HFF-Myc (cell line): ENCODE measurements at regions not wholly inside any gene's neighbourhood (a gene's known extent, or its start where the extent isn't known, plus 50 kb on each side); places are given as distances from the start of the nearest gene placed in this dataset.

ENCODE experiments used
- DNase-seq: peaks from one replicate; pipeline ENCODE4 v3.0.0-alpha.2; 2011; ENCODE audit warnings: low read depth; ENCODE audit errors: extremely low read depth
- H3K4me3 ChIP-seq: replicated peaks from 2 replicates; pipeline ENCODE4 v1.5.1; 2011; ENCODE audit warnings: low read depth, mild to moderate bottlenecking, control low read depth, low read length
- CTCF ChIP-seq: IDR thresholded peaks from 2 replicates; pipeline ENCODE4 v1.5.1; 2012; ENCODE audit warnings: mild to moderate bottlenecking, low read depth, low read length, control low read depth; ENCODE audit errors: missing control alignments

DNA sequence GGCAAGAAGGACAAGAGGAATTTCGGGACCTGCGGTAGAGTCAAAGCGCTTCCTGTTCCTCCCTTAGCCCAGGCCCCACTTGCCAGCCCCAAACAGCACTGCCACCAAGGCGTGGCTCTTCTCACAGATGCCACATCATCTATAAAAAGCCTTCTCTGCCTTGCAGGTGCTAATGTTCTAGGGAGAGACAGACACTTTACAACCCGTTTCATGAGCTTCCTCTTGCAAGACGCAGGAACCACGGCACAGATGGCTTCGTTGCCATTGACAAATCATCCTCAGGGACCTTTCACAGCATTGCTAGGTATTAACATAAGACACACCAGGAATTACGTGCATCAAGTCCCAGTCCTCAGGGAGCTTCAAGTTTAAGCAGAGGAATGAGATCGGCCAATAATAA, 180.9 kb downstream of the JCAD start:
- no peak overlapping the region for H3K4me3 ChIP-seq
- no peak for DNase-seq
- TF ChIP-seq CTCF, result no peak

GRCh38 chr10:29877793-29878491, 181.4 kb downstream of the JCAD start:
- no peak for DNase-seq
- no peak for TF ChIP-seq CTCF
- H3K4me3 ChIP-seq, result no peak overlapping the region

DNA sequence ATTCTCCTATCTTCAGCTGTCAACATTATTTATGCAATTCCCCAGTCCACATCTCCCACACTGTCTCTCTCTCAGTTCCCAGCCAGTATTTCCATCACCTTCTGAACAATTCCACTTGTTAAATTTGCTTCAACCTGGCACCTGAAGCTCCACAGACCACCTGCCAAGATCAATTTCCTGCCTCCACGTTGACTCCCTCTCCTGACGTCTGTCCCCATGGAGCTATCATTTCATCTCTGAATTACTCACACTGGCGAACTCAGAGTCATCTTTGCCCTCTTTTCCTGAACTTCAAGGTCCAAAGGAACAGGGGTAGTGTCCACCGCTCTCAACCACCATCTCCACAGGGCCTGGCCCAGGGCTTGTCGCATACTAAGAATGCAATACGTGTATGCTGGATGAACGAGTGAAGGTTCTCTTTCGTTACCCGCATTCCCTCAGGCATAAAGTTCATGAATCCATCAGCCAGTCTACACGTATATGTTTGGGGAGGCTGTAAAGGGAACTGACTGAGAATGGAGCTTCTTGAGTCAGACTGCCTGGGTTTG, 183.3 kb downstream of the JCAD start:
- no peak for TF ChIP-seq CTCF
- no peak overlapping the region for H3K4me3 ChIP-seq
- DNase-seq, result no peak

GRCh38 chr10:29874606-29875269, 184.6 kb downstream of the JCAD start:
- no peak for DNase-seq
- no peak overlapping the region for H3K4me3 ChIP-seq
- no peak for TF ChIP-seq CTCF

DNA sequence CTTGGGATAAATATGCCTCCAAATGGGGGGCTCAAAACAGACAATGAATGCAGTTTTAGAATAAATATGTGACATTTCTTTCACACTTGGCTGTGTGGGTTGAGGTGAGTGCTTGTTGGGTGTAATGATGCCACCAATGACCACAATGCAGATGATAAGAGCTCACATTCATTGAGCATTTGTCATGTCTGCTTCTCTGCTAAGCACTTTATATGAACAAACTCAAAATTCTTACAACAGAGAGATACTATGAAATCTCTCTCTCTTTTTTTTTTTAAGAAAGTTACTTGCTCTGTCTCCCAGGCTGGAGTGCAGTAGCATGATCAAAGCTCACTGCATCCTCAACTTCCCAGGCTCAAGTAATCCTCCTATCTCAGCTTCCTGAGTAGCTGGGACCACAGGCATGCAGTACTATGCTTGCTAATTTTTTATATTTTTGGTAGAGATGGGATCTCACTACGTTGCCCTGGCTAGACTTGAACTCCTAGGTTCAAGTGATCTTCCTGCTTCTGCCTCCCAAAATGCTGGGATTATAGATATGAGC, 185.4 kb downstream of the JCAD start:
- TF ChIP-seq CTCF, result no peak
- no peak overlapping the region for H3K4me3 ChIP-seq
- DNase-seq, result no peak

DNA sequence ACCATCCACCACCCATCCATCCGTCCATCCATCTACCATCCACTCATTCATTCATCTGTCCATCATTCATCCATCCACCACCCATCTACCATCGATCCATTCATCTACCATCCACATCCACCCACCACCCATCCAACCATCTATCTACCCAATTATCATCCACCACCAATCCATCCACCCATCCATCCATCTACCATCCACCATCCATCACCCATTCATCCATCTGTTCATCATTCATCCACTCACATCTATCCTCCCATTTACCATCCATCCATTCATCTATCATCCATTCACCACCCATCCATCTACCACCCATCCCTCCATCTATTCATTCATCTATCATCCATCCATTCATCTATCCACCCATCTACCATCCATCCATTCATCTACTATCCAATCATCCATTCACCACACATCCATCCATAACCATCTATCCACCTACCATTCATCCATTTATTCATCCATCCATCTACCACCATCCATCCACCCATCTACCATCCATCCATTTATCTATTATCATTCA, 188.8 kb downstream of the JCAD start:
- no peak for TF ChIP-seq CTCF
- DNase-seq, result no peak

More for the DNA sequence above, 188.8 kb downstream of the JCAD start:
- no peak overlapping the region for H3K4me3 ChIP-seq
